ENCODE measurements at regions not wholly inside any gene's neighbourhood (a gene's known extent, or its start where the extent isn't known, plus 50 kb on each side); places are given as distances from the start of the nearest gene placed in this dataset.

DNA sequence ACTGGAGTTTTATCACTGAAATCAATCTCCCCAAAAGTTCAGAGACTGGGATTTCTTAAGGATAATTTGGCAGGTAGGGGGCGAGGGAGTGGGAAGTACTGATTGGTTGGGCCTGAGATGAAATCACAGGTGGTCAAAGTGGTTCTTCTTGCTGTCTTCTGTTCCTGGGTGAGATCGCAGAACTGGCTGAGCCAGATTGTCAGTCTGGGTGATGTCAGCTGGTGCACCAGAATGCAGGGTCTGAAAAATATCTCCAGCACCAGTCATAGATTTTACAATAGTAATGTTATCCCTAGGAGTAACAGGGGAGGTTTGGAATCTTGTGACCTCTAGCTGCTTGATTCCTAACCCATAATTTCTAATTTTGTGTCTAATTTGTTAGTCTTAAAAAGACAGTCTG is 86.7 kb upstream of the SLC25A36 start:
- H3K4me3 ChIP-seq, result no peak overlapping the region
- peaks cover 6% of the 10 kb centered on the region for H3K4me1 ChIP-seq
- DNase-seq (ENCODE audit: low spot score), result no peak
- no peak overlapping the region for H3K4me2 ChIP-seq
- Mint-ChIP-seq H3K27me3 (ENCODE audit: insufficient read depth, low read depth) (peaks cover 5% of the 10 kb centered on the region), H3K9me3 (peaks cover 4% of the 10 kb centered on the region), H3K4me1 (no peaks in the 10 kb centered on the region), H3K36me3 (no peaks in the 10 kb centered on the region), H3K27ac (no peak overlapping the region), H3K4me3 (no peak overlapping the region)
- no peaks in the 10 kb centered on the region for H4K20me1 ChIP-seq (ENCODE audit: low read depth)
- no peaks in the 10 kb centered on the region for H3K9me3 ChIP-seq (ENCODE audit: low read depth)
- H3K9ac ChIP-seq, result no peak overlapping the region
- H3K79me2 ChIP-seq (ENCODE audit: low read depth), result no peaks in the 10 kb centered on the region
- no peaks in the 10 kb centered on the region for H3K27me3 ChIP-seq
- H3F3A ChIP-seq (ENCODE audit: low read depth), result no peaks in the 10 kb centered on the region
- H3K27ac ChIP-seq, result no peak overlapping the region
- TF ChIP-seq EZH2phosphoT487 (IDR thresholded peaks at IDR 0.05) (no peak), EZH2 (IDR thresholded peaks at IDR 0.05) (no peak)
- TF ChIP-seq, protein P1, sequence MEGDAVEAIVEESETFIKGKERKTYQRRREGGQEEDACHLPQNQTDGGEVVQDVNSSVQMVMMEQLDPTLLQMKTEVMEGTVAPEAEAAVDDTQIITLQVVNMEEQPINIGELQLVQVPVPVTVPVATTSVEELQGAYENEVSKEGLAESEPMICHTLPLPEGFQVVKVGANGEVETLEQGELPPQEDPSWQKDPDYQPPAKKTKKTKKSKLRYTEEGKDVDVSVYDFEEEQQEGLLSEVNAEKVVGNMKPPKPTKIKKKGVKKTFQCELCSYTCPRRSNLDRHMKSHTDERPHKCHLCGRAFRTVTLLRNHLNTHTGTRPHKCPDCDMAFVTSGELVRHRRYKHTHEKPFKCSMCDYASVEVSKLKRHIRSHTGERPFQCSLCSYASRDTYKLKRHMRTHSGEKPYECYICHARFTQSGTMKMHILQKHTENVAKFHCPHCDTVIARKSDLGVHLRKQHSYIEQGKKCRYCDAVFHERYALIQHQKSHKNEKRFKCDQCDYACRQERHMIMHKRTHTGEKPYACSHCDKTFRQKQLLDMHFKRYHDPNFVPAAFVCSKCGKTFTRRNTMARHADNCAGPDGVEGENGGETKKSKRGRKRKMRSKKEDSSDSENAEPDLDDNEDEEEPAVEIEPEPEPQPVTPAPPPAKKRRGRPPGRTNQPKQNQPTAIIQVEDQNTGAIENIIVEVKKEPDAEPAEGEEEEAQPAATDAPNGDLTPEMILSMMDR (IDR thresholded peaks at IDR 0.05), result no peak
- no peaks in the 10 kb centered on the region for H3K36me3 ChIP-seq
- H2AFZ ChIP-seq (replicated peaks), result no peak overlapping the region

GRCh38 chr3:140856905-140857304 is 84.7 kb upstream of the SLC25A36 start:
- H4K20me1 ChIP-seq (ENCODE audit: low read depth), result no peaks in the 10 kb centered on the region
- Mint-ChIP-seq H3K4me3 (no peak overlapping the region), H3K27me3 (ENCODE audit: insufficient read depth, low read depth) (peaks cover 2% of the 10 kb centered on the region), H3K27ac (no peak overlapping the region), H3K4me1 (no peaks in the 10 kb centered on the region), H3K36me3 (no peaks in the 10 kb centered on the region), H3K9me3 (peaks cover 4% of the 10 kb centered on the region)
- H3K79me2 ChIP-seq (ENCODE audit: low read depth), result no peaks in the 10 kb centered on the region
- DNase-seq (ENCODE audit: low spot score), result no peak
- no peak overlapping the region for H3K27ac ChIP-seq
- no peaks in the 10 kb centered on the region for H3F3A ChIP-seq (ENCODE audit: low read depth)
- no peaks in the 10 kb centered on the region for H3K27me3 ChIP-seq
- no peak overlapping the region for H3K9ac ChIP-seq
- H3K36me3 ChIP-seq, result no peaks in the 10 kb centered on the region
- peaks cover 10% of the 10 kb centered on the region for H3K4me1 ChIP-seq
- no peaks in the 10 kb centered on the region for H3K9me3 ChIP-seq (ENCODE audit: low read depth)
- no peak overlapping the region for H3K4me2 ChIP-seq
- no peak overlapping the region for H2AFZ ChIP-seq (replicated peaks)
- no peak overlapping the region for H3K4me3 ChIP-seq
- TF ChIP-seq, protein P1 (IDR thresholded peaks at IDR 0.05), result no peak
- TF ChIP-seq EZH2phosphoT487 (IDR thresholded peaks at IDR 0.05) (no peak), EZH2 (IDR thresholded peaks at IDR 0.05) (no peak)

GRCh38 chr3:140857993-140858392 is 83.6 kb upstream of the SLC25A36 start:
- no peak for DNase-seq (ENCODE audit: low spot score)
- Histone ChIP-seq H4K20me1 (ENCODE audit: low read depth) (no peaks in the 10 kb centered on the region), H3K27me3 (no peaks in the 10 kb centered on the region), H2AFZ (replicated peaks) (no peak overlapping the region), H3K9me3 (ENCODE audit: low read depth) (no peaks in the 10 kb centered on the region), H3K36me3 (no peaks in the 10 kb centered on the region), H3K79me2 (ENCODE audit: low read depth) (no peaks in the 10 kb centered on the region), H3K9ac (no peak overlapping the region), H3K4me3 (no peak overlapping the region), H3K4me1 (peaks cover 10% of the 10 kb centered on the region), H3K4me2 (no peak overlapping the region), H3F3A (ENCODE audit: low read depth) (no peaks in the 10 kb centered on the region), H3K27ac (no peak overlapping the region)
- Mint-ChIP-seq H3K36me3 (no peaks in the 10 kb centered on the region), H3K27ac (no peak overlapping the region), H3K9me3 (peaks cover 4% of the 10 kb centered on the region), H3K4me3 (no peak overlapping the region), H3K27me3 (ENCODE audit: insufficient read depth, low read depth) (peaks cover 2% of the 10 kb centered on the region), H3K4me1 (no peaks in the 10 kb centered on the region)
- TF ChIP-seq EZH2phosphoT487 (IDR thresholded peaks at IDR 0.05) (no peak), EZH2 (IDR thresholded peaks at IDR 0.05) (no peak)
- TF ChIP-seq, protein P1 (IDR thresholded peaks at IDR 0.05), result no peak
